Left kidney (tissue), 1 donor: ENCODE measurements at regions not wholly inside any gene's neighbourhood (a gene's known extent, or its start where the extent isn't known, plus 50 kb on each side); places are given as distances from the start of the nearest gene placed in this dataset.
"Not testable (repeated sequence)": the region's sequence is repeated elsewhere in the genome, so short reads cannot be mapped to it uniquely, and the experiment has no call there.

ENCODE experiments used
- DNase-seq: peaks from one replicate; pipeline ENCODE4 v3.0.0-alpha.2; 2013

- no peak for DNase-seq
Measured at GRCh38 chr4:83921124-83921523, 385.2 kb downstream of the GPAT3 start.

GRCh38 chr4:83920375-83920774, 384.5 kb downstream of the GPAT3 start:
- no peak for DNase-seq

GRCh38 chr4:83917572-83917971, 381.7 kb downstream of the GPAT3 start:
- DNase-seq = no peak

- no peak for DNase-seq
Measured at GRCh38 chr4:83910693-83911092, 374.8 kb downstream of the GPAT3 start.

- DNase-seq = no peak
Measured at GRCh38 chr4:83906561-83906960, 370.7 kb downstream of the GPAT3 start.

GRCh38 chr4:83905952-83906351, 370.0 kb downstream of the GPAT3 start:
- DNase-seq = peak; percentile 5

GRCh38 chr4:83903740-83904139, 367.8 kb downstream of the GPAT3 start:
- not testable (repeated sequence) for DNase-seq

DNA sequence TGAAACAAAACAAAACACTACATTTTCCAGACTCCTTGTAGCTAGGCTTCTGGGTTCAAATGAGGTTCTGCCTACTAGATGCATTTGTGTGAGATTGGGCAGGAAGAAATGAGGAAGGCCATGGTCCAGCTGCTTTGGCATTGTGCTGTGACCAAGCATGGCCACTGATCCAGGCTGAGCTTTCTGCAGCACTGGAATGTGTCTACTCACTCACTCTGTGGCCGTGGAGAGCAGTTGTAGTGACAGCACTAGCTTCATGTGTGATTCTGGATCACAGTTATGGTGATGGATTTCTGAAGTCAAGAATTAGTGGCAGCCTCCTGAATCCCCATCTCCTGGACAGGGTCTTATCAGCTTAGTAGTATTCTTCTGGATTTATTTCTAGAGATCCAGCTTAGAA, 358.9 kb downstream of the GPAT3 start:
- DNase-seq = no peak

GRCh38 chr4:83890816-83891215, 354.9 kb downstream of the GPAT3 start:
- DNase-seq = no peak

- DNase-seq = no peak
Measured at GRCh38 chr4:83890231-83890630, 354.3 kb downstream of the GPAT3 start.

GRCh38 chr4:83889802-83890201, 353.9 kb downstream of the GPAT3 start:
- no peak for DNase-seq

DNA sequence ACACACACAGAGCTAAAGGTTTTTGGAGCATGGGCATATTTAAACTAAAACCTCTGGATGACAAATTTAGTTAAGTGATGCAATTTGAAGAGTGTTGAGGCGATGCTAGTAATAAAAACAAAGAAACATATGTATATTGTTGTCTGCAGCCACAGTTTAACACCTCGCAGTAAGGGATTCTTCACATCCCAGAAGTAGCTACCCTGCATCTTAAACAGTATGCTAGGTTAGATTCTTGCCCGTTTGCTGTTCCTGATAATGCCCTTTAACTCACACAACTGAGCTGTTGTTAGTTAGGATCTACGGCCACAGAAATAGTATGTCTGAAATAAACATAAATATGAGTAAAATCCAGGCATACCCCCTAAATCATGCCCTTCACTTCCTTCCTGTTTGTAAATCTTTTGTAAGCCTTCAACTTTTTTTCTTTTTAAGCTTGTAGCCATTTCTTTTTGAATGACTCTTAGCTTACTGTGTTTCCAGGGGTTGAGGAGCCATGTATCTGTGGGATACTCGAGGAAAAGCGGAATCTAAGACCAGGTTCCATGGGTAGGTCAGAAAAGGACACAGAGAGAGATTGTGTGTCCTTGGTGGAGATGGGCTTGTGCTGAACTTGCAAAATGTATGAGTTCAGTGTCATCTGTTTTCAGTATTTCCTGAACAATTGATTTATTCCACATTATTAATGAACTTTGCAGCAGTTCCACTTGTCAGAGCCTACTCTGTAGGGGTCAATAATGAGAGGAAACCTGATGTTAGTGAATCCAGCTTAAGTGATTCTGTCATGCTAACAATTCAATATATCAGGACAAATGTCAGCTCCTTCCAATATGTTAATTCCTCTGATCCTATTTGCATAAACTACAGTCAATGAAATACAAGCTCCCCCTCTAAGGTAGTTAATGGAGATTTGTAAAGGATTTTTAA, 349.6 kb downstream of the GPAT3 start:
- no peak for DNase-seq

DNA sequence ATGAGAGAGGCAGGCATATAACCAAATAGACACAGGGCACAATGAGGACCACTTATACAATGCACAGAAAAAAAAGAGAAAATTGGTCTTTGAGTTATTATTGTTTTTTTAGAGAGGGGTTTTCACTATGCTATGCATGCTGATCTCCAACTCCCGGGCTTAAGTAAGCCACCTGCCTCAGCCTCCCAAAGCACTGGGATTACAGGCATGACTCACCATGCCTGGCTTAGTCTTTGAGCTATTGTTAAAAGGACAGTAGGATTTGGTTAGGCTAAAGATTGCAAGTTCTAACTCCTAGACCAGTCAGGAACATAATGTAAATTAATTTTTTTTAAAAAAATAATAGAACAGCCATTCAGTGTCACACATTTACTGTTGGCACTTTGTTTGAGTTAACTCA, 340.1 kb downstream of the GPAT3 start:
- no peak for DNase-seq

DNA sequence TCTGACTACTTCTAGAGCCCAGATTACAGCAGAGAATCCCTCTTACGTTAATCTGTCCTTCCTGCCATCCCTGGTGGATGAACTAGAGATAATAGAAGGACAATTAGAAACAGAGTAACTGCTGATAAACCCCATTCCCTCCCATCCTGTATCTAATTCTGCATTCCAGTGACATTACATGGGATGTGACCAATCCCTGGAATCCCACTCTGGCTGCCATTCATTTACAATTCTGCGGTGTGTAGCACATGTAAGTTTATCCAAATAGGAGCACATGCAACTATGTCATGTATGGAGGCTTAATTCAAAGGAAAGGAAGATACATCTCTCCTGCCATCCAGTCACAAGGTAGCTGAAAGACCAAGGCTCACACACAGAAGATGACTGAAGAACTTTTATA, 339.5 kb downstream of the GPAT3 start:
- no peak for DNase-seq

DNA sequence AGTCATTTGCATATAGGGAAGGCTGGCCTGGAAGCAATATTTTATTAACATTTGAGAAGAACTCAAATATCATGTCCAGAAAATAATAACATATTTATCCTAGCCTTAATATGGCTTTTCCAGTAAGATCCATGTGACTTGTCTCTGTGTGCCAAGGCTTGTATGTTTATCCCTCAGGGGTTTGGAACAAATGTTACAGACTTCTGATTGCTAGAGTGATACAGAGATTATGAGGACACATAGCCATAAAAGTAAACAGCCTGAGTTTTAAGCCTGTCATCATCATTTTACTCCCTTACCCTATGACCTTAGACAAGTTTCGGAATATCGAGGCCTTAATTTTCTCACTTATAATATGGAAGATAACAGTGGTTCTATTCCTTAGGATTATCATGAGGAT, 338.1 kb downstream of the GPAT3 start:
- DNase-seq = no peak

DNA sequence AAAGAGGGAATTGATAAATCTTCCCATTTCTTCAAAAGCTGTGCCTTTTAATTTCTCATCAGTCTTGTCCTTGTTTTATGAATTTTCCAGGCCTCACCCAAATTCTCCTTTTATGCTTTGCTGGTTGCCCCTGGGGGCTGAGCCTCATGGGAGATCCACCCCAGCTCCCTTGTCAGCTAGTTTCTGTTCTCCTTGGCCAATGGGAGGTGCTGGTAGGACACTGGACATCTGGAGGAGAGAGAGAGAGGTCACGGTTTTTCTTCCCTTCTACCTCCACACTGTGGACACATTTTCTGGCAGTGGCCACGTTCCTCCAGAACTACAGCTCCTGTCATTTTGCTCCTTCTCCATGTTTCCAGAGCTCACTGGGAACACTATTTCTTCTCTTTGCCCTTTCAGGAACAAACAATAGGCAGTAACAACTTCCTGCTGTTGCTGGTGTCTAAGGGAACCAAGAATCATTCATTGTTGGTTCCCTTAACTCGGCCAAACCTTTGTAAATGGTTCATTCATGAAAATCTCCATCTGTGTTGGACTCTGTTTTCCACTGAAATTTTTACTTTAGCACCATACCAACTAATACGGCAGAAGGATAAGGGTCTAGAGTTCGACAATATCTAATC, 334.5 kb downstream of the GPAT3 start:
- DNase-seq = no peak

- DNase-seq = no peak
Measured at GRCh38 chr4:83866834-83867621, 331.1 kb downstream of the GPAT3 start.

DNA sequence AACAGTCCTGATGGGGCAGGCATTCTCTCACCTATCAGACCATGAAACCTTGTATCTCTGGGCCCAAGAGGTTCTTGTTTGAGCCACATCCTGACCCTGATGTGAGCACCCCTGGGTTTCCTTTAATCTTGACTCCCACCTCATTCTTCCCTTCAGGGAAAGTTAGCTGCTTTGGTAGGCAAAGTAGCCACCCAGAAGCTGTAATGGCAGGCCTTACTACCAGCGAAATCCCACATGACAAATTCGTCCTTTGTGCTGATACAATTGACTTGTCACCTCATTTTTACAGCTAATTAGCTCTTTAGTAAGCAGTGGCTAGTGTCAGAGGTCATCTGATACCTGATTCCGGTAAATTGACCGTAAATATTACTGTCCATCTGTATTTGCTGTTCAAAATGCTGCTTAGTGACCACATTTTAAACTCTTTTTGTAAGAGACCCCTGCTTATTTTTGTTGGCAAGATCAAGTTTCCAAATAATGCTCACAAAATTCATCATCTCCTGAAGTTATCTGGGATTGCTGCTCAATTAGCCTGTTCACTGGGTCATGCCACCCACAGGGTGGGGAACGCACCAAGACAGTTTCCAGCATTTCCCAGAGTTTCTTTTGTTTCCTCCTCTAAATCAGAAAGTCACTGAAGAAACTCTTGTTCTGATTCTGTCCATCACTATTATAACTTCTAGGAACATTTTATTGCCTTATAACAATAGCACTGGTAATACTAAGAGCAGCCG, 329.7 kb downstream of the GPAT3 start:
- DNase-seq = no peak

DNA sequence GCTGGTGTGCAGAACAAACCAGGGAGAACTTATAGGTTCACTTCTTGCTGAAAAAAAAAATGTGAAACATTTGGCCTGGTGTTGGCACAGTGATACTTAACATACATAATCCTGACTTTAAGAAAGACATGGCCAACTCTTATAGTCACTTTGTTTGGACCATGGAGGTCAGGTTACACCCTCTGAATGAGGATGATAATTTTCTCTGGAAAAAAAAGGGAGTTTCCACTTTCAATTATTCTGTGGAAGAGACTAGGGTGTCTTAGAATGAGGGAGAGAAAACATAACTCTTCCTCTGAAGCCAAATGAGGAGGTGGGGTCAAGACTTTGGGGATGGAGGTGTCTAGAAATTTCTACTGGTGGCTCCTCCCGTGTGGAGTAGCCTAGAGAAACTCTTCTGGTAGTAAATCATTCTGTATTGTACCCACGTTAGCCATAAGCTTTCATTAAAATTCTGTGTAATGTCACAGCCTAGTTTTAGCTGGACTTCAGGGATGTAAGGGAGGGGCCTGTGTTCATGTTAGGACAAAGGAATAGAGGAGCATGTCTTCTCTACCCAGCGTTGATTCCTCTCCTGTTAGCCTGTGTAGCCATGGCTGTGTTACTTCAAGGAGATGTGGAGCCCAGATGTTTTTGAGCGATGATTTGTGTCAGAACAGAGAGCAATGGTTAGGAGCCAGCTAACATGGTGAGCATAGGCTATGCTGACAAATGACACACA, 328.3 kb downstream of the GPAT3 start:
- DNase-seq = no peak

DNA sequence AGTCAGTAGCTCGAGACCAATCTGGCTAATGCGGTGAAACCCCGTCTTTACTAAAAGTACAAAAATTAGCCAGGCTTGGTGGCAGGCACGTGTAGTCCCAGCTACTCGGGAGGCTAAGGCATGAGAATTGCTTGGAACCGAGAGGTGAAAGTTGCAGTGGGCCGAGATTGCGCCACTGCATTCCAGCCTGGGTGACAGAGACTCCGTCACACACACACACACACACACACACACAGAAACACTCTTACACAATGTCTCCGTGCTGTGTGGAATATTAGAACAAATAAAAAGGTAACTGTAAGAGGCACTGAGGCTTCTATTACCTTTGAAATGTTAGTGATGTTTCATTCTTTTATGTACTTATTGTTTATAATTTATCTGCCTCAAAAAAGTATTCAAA, 326.6 kb downstream of the GPAT3 start:
- DNase-seq = no peak

DNA sequence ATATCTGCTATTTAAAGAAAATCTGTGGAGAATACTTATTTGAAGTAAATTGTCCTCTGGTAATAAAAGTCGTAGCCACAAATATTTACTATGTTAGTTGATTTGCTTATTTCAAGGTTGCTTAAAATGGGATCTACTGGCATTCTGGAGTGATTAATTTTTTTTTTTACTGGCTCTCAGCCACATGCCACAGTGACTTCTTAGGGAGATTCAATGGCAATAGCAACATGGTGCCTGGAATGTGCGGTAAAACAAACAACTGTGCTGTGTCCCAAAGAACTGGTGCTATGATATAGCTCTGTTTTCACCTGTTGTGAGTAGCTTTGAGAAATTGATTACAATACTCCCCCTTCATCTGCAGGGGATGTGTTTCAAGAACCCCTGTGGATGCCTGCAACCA, 324.3 kb downstream of the GPAT3 start:
- DNase-seq = no peak

DNA sequence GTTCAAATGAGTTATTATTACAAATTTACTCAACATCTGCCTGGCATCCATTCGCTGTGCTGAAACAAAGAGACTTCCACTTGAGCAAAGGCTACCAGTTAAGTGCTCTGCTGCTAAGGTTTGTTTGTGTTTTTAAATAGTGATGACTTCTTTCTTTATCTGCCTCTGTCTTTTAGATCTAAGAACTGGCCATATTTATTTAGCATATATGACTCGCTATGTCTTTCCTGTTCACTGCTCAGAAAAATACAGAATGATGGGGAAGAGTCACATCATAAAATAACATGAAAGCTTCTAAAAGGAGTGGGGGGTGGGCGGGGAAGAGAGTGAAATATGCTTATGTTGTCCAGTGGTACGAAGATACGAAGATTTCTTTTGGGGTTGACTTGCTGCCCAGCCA, 322.2 kb downstream of the GPAT3 start:
- DNase-seq = no peak
